GM19025 (cell line): ENCODE measurements at regions not wholly inside any gene's neighbourhood (a gene's known extent, or its start where the extent isn't known, plus 50 kb on each side); places are given as distances from the start of the nearest gene placed in this dataset.

Experiments
- ATAC-seq: cut with Tn5 transposase; IDR thresholded peaks from one replicate; pipeline ENCODE4 v1.9.1; 2021; ENCODE audit warnings: mild to moderate bottlenecking, low read depth, moderate library complexity; ENCODE audit not compliant: unreplicated experiment

GRCh38 chr7:30212701-30213111 lies 71.7 kb upstream of the ZNRF2 start:
- ATAC-seq, result no peak

GRCh38 chr7:30213637-30214036 lies 70.8 kb upstream of the ZNRF2 start:
- no peak for ATAC-seq

GRCh38 chr7:30214651-30215137 lies 69.7 kb upstream of the ZNRF2 start:
- peak; percentile 71 for ATAC-seq

GRCh38 chr7:30221764-30222163 lies 62.6 kb upstream of the ZNRF2 start:
- no peak for ATAC-seq

- no peak for ATAC-seq
Measured at GRCh38 chr7:30222515-30223215, 61.7 kb upstream of the ZNRF2 start.

GRCh38 chr7:30223896-30224295 lies 60.5 kb upstream of the ZNRF2 start:
- no peak for ATAC-seq

- ATAC-seq, result no peak
Measured at GRCh38 chr7:30224511-30225062, 59.8 kb upstream of the ZNRF2 start.

- peak; percentile 77 for ATAC-seq
Measured at GRCh38 chr7:30225863-30226613, 58.4 kb upstream of the ZNRF2 start.

GRCh38 chr7:30226614-30227268 lies 57.7 kb upstream of the ZNRF2 start:
- no peak for ATAC-seq

GRCh38 chr7:30231271-30231670 lies 53.1 kb upstream of the ZNRF2 start:
- no peak for ATAC-seq

- ATAC-seq, result no peak
Measured at GRCh38 chr7:30232391-30232790, 52.0 kb upstream of the ZNRF2 start.
